ENCODE measurements at regions not wholly inside any gene's neighbourhood (a gene's known extent, or its start where the extent isn't known, plus 50 kb on each side); places are given as distances from the start of the nearest gene placed in this dataset.

DNA sequence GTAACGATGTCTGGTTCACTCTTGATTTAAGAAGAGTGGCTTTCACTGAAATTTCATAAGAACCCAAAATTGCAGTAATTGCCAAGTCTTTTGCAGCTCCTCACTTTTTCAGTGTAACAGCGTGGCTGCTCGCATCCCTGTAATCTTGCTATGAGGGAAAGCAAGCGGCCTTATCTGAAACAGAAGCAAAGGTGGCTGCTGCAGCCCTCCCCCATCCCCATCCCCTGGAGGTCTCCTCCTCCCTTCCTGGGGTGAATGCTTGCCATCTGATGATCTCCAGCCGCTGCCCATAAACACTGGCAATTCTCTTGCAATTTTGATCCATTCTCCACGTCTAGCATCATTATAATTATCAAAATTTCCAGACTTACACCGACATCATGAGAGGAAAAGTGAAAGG, 182.5 kb upstream of the ASIC2 start:
- no peak for DNase-seq (ENCODE audit: low read depth)

- no peak for DNase-seq (ENCODE audit: low read depth)
Observed at GRCh38 chr17:33481652-33482051, 188.6 kb upstream of the ASIC2 start.

DNA sequence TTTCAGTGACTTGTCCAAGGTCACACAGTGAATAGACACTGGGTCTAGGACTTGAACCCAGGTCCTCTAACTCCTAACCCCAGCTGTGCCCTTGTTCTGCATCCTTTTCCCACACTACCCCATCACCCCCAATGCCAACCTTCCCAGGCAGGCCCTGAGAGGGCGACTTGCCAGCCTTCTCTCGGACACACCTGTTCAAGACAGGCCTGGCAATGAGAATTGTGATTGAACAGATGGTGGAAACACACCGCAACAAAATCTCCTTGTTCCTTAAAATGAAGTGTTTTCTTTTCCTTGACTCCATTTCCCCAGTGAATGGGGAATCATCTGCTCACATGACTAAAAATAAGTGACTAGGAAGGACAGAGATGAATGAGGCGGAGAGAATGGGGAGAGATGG, 189.5 kb upstream of the ASIC2 start:
- DNase-seq (ENCODE audit: low read depth): no peak

DNA sequence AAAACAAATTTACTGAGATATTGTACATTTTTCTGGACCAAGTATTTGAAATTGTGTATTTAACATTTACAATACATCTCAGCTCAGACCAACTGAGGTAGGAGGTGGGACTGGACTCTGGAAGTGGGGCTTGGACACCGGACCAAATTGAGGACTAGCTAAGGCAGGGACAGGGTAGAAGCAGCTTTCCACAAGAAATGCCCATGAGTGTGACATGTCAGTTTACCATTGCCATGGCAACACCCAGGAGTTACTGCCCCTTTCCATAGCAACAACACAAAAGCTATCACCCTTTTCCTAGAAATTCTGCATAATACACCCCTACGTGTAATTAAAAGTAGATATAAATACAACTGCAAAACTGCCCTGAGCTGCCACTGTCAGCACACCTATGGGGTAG, 191.5 kb upstream of the ASIC2 start:
- DNase-seq (ENCODE audit: low read depth): no peak

- DNase-seq (ENCODE audit: low read depth): no peak
Observed at GRCh38 chr17:33486135-33486885, 193.2 kb upstream of the ASIC2 start.

DNA sequence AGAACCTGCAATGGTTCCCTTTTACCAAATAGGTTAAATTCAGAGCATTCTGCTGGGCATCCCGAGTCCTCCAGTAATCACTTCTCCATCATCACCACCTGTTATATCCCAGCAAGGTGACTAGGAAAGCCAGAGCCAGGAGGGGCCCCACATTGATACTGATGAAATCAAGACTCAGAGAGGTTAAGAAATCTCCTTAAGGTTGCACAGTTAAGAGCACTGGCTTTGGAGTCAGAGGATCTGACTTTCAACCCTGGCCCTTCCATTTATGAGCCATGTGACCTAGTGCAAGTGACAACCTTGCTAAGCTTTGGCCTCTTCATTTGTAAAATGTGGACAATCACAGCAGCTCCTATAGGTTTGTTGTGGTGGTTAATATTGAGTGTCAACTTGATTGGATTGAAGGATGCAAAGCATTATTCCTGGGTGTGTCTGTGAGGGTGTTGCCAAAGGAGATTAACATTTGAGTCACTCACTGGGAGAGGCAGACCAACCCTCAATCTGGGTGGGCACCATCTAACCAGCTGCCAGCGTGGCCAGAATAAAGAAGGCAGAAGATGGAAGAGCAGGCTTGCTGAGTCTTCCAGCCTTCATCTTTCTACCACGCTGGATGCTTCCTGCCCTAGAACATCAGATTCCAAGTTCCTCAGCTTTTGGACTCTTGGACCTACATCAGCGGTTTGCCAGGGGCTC, 194.2 kb upstream of the ASIC2 start:
- no peak for DNase-seq (ENCODE audit: low read depth)

- no peak for DNase-seq (ENCODE audit: low read depth)
Observed at GRCh38 chr17:33491871-33492481, 198.9 kb upstream of the ASIC2 start.

DNA sequence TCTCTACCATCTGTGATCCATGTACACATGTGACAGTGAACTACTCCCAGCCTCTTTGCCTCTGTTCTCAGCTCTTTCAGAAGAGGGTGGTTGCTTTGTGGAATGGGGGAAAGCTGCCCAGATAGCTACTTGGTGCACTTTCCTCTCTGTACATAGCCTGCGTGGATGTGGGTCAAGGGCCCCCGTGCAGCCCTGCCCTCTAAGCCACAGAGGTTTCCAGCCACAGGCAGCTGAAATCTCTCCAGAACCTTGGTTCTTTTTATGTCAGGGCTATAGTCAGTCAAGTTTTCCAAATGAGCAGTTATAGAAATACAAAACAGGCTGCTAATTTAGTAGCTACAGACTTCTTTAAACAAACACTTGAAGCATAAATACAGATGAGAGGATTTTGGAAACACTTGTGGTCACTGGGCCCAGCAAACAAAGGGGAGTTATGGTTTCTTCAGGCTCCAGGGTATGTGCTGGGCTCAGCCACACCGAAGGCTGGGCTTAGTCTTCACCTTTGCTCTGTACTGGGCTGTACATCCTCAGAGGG, 199.7 kb upstream of the ASIC2 start:
- no peak for DNase-seq (ENCODE audit: low read depth)

GRCh38 chr17:33493566-33493965, 200.5 kb upstream of the ASIC2 start:
- DNase-seq (ENCODE audit: low read depth): no peak

DNA sequence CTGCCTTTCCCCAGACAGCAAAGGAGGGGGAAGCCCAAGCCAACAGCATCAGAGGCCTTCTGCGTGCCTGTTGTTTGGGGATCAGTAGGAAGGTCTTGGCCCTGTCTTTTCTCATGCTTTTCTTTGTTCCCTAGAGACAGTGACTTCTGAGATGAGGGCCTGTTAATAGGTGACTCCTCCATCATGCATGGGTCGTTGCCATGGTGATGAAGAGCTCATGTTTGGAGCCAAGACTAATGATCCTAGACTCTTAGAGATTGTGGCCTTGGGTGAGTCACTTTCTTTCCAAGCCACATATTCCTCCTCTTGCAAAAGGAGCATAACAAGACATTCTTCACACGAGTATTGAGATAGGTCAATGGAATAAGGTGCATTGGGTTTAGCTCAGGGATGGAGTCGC, 201.1 kb upstream of the ASIC2 start:
- no peak for DNase-seq (ENCODE audit: low read depth)

GRCh38 chr17:33497623-33498022, 204.5 kb upstream of the ASIC2 start:
- DNase-seq (ENCODE audit: low read depth): no peak

DNA sequence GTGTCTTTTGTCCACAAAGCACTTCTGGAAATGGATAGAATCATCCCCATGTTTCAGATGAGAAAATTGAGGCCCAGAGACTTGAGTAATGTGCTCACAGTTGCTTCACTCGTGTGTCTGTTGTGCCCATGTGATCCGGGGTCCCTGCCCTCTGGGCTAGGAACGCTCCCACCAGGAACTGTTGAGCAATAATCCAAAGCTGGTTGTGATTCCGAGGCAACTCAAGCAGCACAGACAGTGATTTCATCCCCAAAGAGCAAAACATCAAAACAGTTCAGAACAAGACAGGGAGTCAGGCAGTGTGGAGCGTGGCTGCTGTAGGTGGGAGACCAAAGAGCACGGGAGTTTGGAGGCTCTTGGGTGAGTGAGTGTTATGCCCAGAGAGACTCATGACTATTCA, 205.0 kb upstream of the ASIC2 start:
- no peak for DNase-seq (ENCODE audit: low read depth)

DNA sequence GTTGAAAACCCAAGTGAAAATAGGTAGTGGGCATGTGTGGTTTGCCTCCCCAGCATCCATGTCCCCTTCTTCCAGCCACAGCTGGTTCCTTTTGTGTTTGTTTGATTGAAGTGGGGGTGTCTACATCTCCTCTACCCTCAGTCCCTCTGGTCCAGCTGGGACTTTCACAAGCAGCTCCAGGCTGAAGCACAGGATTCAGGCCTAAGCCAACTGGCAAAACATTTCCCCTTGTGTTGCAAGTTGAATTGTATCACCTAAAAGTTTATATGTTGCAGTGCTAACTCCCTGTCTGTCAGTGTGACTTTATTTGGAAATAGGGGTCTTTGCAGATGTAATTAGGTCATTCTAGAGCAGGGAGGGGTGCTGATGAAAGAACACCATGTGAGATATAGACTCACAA, 205.9 kb upstream of the ASIC2 start:
- DNase-seq (ENCODE audit: low read depth): no peak

DNA sequence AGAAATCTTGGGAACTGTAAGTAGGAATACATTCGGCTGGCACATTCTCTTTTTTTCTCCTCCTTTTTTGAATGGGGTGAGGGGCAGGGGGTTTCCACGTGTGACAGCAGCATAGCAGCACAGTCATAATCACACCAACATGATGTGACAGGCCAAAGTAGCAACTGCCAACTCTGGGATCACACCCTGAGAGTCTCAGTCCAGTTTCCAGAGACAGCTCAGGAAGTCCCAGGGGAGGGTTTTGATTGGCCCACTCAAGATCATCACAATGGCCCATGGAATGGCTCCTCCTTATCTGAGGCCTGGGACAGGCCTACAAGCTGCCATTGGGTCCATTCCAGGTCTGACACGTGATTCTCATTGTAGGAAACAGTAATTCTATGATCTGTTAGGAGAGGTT, 207.1 kb upstream of the ASIC2 start:
- DNase-seq (ENCODE audit: low read depth): no peak

- DNase-seq (ENCODE audit: low read depth): no peak
Observed at GRCh38 chr17:33501185-33501584, 208.1 kb upstream of the ASIC2 start.

DNA sequence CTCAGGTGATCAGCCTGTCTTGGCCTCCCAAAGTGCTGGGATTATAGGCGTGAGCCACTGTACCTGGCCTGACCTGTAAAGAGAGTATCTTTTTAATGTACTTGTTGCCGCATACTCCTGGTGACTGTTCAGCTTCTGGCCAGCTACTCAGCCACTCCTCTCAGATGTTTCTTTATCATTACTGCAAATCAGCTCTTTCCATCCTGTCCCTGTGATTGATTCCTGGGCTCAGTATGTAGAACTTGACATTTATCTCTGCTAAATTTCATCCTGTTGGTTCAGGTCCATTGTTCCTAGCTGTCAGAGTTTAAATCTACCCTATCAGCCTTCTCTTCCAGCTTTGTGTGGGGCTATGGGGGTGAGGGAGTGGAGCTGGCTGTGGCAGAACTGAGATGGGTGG, 211.5 kb upstream of the ASIC2 start:
- DNase-seq (ENCODE audit: low read depth): no peak

DNA sequence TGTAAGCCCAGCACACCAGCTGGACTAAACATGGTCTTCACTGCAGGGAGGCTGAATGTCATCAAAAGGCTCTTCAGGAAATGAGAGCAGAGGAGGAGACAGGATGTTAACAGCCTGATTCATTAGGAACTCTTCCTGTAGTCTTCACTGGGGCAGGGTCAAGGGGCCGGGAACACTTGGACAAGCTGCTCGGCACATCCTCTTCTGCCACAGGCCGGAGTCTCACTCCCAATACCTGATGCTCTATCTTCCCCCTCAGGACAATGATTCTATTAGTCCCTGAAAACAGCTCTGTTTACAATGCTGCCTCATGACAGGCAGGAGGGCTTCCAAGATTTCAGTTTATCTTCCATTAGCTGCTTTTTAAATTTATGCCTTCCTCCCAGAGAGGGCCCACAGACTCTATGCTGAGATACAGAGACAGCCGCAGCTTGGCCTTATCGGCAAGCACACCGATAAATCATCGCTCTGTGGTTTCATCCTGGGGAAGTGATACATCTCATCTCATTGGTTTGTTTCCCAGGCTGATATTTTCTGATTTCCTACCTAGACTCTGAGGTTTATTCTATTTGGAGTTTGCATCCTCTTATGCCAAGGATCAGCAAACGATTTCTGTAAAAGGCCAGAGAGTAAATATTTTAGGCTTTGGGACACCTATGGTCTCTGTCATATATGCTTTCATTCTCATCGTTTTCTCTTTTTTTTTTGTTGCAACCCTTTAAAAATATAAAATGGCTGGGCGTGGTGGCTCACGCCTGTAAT, 214.0 kb upstream of the ASIC2 start:
- no peak for DNase-seq (ENCODE audit: low read depth)

- no peak for DNase-seq (ENCODE audit: low read depth)
Observed at GRCh38 chr17:33508215-33508614, 215.1 kb upstream of the ASIC2 start.

DNA sequence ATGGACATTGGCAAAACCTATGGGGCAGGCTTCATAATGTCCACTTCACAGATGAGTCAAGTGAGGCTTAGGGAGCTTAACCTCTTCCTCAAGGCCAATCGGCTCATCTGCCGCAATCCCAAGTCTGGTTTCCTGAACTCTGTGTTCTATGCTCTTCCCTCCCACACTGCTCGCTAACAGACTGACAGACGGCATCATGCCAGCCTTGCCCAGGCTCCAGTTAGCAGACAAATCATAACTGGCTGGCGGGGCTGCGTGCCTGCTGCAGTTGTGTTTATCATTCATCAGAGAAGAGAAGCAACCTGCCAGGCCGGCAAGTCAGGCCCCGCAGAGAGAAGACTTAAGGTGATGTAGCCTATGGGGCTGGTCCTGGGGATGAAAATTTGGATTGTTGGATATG, 216.2 kb upstream of the ASIC2 start:
- DNase-seq (ENCODE audit: low read depth): no peak

- DNase-seq (ENCODE audit: low read depth): no peak
Observed at GRCh38 chr17:33511670-33512069, 218.6 kb upstream of the ASIC2 start.

- no peak for DNase-seq (ENCODE audit: low read depth)
Observed at GRCh38 chr17:33512113-33512512, 219.0 kb upstream of the ASIC2 start.

DNA sequence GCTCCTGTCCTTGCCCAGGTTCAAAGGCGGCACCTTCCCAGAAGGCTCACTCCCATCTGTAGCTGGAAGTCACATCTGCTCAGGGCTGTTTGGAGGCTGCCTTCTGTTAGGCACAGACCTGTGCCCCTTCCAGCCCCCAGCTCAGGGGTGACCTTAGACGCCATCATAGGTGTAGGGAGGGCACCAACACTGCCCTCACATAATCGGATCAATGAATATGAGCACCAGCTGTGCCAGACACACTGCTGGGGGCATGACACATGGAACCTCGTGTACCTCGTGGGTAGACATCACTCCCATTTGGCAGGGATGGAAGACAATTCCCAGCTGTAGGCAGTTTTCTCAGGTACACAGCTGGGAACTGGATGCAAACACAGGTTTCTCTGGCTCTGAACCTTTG, 220.7 kb upstream of the ASIC2 start:
- no peak for DNase-seq (ENCODE audit: low read depth)

DNA sequence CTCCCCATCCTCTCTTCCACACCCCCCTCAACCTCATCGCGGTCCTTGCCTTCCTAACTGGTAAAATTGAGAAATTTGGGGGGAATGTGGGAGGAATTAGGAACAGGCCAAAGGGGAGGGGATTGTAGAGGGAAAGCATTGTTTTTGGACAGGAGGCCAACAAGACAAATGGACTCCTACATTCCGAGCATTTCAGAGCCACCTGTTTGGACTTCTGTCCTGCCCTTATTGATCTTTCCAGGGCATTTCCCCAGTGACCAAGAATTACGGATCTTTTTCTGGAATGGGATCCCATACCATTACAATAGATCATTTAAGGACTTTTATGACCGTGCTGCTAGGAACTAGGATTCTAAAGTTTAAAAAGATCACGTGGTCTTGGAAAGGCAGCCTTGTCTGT, 221.3 kb upstream of the ASIC2 start:
- DNase-seq (ENCODE audit: low read depth): no peak
